Kidney (tissue), 13 donors: ENCODE measurements at regions not wholly inside any gene's neighbourhood (a gene's known extent, or its start where the extent isn't known, plus 50 kb on each side); places are given as distances from the start of the nearest gene placed in this dataset.

Source experiments
- DNase-seq, 5 donors: peaks; one replicate each; pipeline ENCODE4 v3.0.0-alpha.2; 2013 to 2020
- FAIRE-seq: peaks from 2 replicates; lab custom pipeline; 2012; peaks lifted over from hg19 to GRCh38; lab: Jason Lieb, UNC
- H3K27ac ChIP-seq, 2 donors: one replicate each; pipeline ENCODE4 v1.7.0; 2013; ENCODE audit warnings: low read depth in 2 of 2, low read length in 2 of 2, inconsistent platforms in 1 of 2
- H3K27me3 ChIP-seq: one replicate; pipeline ENCODE4 v1.7.1; 2013; ENCODE audit warnings: low read length, inconsistent platforms; ENCODE audit not compliant: control insufficient read depth, insufficient read depth
- H3K36me3 ChIP-seq, 3 donors: one replicate each; pipeline versions ENCODE4 v1.7.0 to v1.7.1; 2013; ENCODE audit warnings: low read length in 3 of 3, control low read depth in 1 of 3, inconsistent platforms in 1 of 3; ENCODE audit not compliant: insufficient read depth in 3 of 3, control insufficient read depth in 2 of 3
- H3K4me1 ChIP-seq, 3 donors: one replicate each; pipeline versions ENCODE4 v1.7.0 to v1.7.1; 2013; ENCODE audit warnings: low read length in 3 of 3, inconsistent platforms in 1 of 3, low read depth in 1 of 3; ENCODE audit not compliant: control insufficient read depth in 2 of 3, insufficient read depth in 2 of 3
- H3K4me3 ChIP-seq, 3 donors: one replicate each; pipeline versions ENCODE4 v1.7.0 to v1.8.1; 2013; ENCODE audit warnings: low read length in 3 of 3, control low read depth in 1 of 3, inconsistent platforms in 1 of 3
- H3K9ac ChIP-seq, 3 donors: one replicate each; pipeline versions ENCODE4 v1.7.0 to v1.7.1; 2013; ENCODE audit warnings: low read length in 3 of 3, control low read depth in 1 of 3, inconsistent platforms in 1 of 3
- H3K9me3 ChIP-seq, 3 donors: one replicate each; pipeline versions ENCODE4 v1.7.0 to v1.7.1; 2013; ENCODE audit warnings: low read length in 3 of 3, control low read depth in 1 of 3, inconsistent platforms in 1 of 3; ENCODE audit not compliant: control insufficient read depth in 2 of 3, insufficient read depth in 1 of 3
- CTCF ChIP-seq: IDR thresholded peaks from 3 replicates; pipeline ENCODE4 v1.5.1; 2012; ENCODE audit warnings: mild to moderate bottlenecking, moderate library complexity, borderline replicate concordance; ENCODE audit not compliant: insufficient read depth; ENCODE audit errors: extremely low read depth
- intact Hi-C: fragments of 100-400 bp; cut with DNase I; formaldehyde crosslinking; loops from one replicate; pipeline ENCODE4 v1.11.1; 2022
- donor health status: control.
- donor health status: control.
- donor health status: control.
- donor health status: control.
- donor health status: control.
- donor health status: DM: yes; HTN: yes; CAD: no.
- donor health status: Normal renal cell carcinoma (clear cell type).

DNA sequence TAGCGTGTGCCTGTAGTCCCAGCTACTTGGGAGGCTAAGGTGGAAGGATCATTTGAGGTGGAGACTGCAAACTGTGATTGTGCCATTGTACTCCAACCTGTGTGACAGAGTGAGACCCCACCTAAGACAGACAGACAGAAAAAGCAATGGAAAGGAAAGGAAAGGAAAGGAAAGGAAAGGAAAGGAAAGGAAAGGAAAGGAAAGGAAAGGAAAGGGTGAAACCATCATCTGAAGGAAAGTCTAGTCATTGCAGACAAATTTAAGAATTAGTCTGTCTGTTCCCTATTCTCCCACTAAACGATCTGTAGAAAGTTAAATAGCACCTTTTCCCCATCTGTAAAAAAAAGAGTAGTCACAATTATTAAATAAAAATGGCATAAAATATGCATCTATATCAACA, 91.1 kb upstream of the SKAP2 start:
- intact Hi-C loops: no loop called here
- H3K27me3 ChIP-seq: no peaks in the 10 kb centered on the region
- H3K4me3 ChIP-seq: no peak overlapping the region
- H3K9me3 ChIP-seq: no peaks in the 10 kb centered on the region
- no peak overlapping the region for H3K27ac ChIP-seq
- FAIRE-seq (no peak), DNase-seq (no peak)
- no peak overlapping the region for H3K9ac ChIP-seq
- TF ChIP-seq CTCF: no peak
- H3K4me1 ChIP-seq: no peaks in the 10 kb centered on the region
- no peaks in the 10 kb centered on the region for H3K36me3 ChIP-seq

DNA sequence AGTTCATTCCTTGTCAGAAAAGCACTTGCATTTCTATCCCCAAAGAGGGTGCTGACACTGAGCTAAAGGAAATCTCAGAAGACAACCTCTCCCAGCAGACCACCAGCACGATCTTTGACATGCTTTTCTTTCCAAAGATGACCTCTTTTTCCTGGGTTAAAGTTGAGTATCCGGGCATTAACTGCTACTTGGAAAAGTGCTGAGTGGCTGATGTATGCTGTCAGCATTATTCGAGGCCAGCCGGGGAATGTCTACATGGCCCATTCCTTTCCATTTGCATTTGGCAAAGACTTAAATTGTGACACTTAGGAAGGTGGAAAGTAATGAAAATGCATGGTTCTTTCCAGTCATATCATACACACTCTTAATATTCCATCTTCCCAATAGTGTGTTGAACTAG, 90.6 kb upstream of the SKAP2 start:
- TF ChIP-seq CTCF: no peak
- Histone ChIP-seq H3K9ac (no peak overlapping the region), H3K4me1 (no peaks in the 10 kb centered on the region), H3K27ac (no peak overlapping the region), H3K27me3 (no peaks in the 10 kb centered on the region), H3K4me3 (no peak overlapping the region), H3K36me3 (no peaks in the 10 kb centered on the region), H3K9me3 (no peaks in the 10 kb centered on the region)
- DNase-seq (peak in 2 of 5 donors; percentile 46 to 72), FAIRE-seq (no peak)
- intact Hi-C loops: no loop called here

DNA sequence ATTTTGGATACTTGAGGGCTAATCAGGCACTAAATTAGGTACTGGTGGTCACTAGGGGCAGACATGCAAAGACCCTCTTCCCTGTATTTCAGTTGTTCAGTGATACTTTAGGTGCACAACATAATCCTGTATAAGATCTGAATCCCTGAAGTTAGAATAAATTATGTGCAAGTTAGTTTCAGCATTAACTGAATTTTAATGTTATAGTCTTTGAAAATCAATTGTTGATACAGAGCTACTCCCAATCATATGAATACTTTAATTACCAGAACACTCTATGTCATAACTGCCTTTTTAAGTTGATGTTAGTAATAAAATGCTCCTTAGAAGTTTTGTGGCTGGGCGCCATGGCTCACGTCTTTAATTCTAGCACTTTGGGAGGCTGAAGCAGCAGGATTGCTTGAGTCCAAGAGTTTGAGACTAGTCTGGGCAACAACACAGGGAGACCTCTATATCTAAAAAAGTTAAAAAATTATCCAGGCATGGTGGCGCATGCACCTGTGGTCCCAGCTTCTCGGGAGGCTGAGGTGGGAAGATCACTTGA, 87.1 kb upstream of the SKAP2 start:
- no peak for DNase-seq

More for the DNA sequence above, 87.1 kb upstream of the SKAP2 start:
- no peaks in the 10 kb centered on the region for H3K27me3 ChIP-seq
- H3K36me3 ChIP-seq: no peaks in the 10 kb centered on the region
- H3K9ac ChIP-seq: no peak overlapping the region
- no peak for FAIRE-seq
- no peak overlapping the region for H3K27ac ChIP-seq
- TF ChIP-seq CTCF: no peak
- no peak overlapping the region for H3K4me3 ChIP-seq
- no peaks in the 10 kb centered on the region for H3K9me3 ChIP-seq
- no peaks in the 10 kb centered on the region for H3K4me1 ChIP-seq
- intact Hi-C loops: no loop called here
